Loucy (cell line): ENCODE measurements at regions not wholly inside any gene's neighbourhood (a gene's known extent, or its start where the extent isn't known, plus 50 kb on each side); places are given as distances from the start of the nearest gene placed in this dataset.

Experiments used
- H2AFZ ChIP-seq: fragments of 200-600 bp; sonication (generic); 2 replicates; pipeline ENCODE4 v1.6.0; 2016; ENCODE audit warnings: antibody characterized with exemption, mild to moderate bottlenecking, low read length, moderate library complexity
- H3F3A ChIP-seq: fragments of 200-600 bp; 2 replicates; pipeline ENCODE4 v1.6.0; 2016; ENCODE audit warnings: antibody characterized with exemption, low read depth, mild to moderate bottlenecking
- H3K27me3 ChIP-seq: fragments of 200-600 bp; sonication (generic); 2 replicates; pipeline ENCODE4 v1.6.1; 2014; ENCODE audit warnings: low read length, mild to moderate bottlenecking; ENCODE audit not compliant: insufficient read depth, poor library complexity, severe bottlenecking
- H3K36me3 ChIP-seq: fragments of 200-600 bp; sonication (generic); 2 replicates; pipeline ENCODE4 v1.6.1; 2016; ENCODE audit warnings: low read length; ENCODE audit not compliant: insufficient read depth
- H3K4me1 ChIP-seq: fragments of 200-600 bp; sonication (generic); 2 replicates; pipeline ENCODE4 v1.5.1; 2014; ENCODE audit warnings: low read length, mild to moderate bottlenecking; ENCODE audit not compliant: insufficient read depth, poor library complexity, severe bottlenecking
- H3K4me2 ChIP-seq: fragments of 200-600 bp; sonication (generic); 2 replicates; pipeline ENCODE4 v1.6.0; 2014; ENCODE audit warnings: antibody characterized with exemption, low read length, low read depth, mild to moderate bottlenecking; ENCODE audit not compliant: poor library complexity, severe bottlenecking
- H3K4me3 ChIP-seq: fragments of 200-600 bp; sonication (generic); 2 replicates; pipeline ENCODE4 v1.5.1; 2014; ENCODE audit warnings: low read length, mild to moderate bottlenecking, mixed read lengths; ENCODE audit not compliant: poor library complexity, severe bottlenecking
- H3K79me2 ChIP-seq: fragments of 200-600 bp; sonication (generic); 2 replicates; pipeline ENCODE4 v1.6.1; 2014; ENCODE audit warnings: low read length; ENCODE audit not compliant: insufficient read depth
- H3K9ac ChIP-seq: fragments of 200-600 bp; sonication (generic); 2 replicates; pipeline ENCODE4 v1.6.0; 2014; ENCODE audit warnings: mild to moderate bottlenecking, low read depth, low read length, moderate library complexity; ENCODE audit not compliant: poor library complexity, severe bottlenecking
- H3K9me2 ChIP-seq: fragments of 200-600 bp; sonication (generic); replicated peaks from 2 replicates; pipeline ENCODE4 v1.6.1; 2016; ENCODE audit warnings: low read depth, low read length, mixed read lengths
- H3K9me3 ChIP-seq: fragments of 200-600 bp; sonication (generic); 2 replicates; pipeline ENCODE4 v1.6.1; 2014; ENCODE audit warnings: mild to moderate bottlenecking, antibody characterized with exemption, low read length, low read depth; ENCODE audit not compliant: insufficient read depth
- H4K20me1 ChIP-seq: fragments of 200-600 bp; sonication (generic); 2 replicates; pipeline ENCODE4 v1.6.0; 2014; ENCODE audit warnings: antibody characterized with exemption, low read length, mild to moderate bottlenecking; ENCODE audit not compliant: insufficient read depth, poor library complexity, severe bottlenecking
- CTCF ChIP-seq: fragments of 200-600 bp; sonication (generic); conservative IDR thresholded peaks from 2 replicates; pipeline ENCODE4 v1.5.1; 2014; ENCODE audit warnings: mild to moderate bottlenecking, antibody characterized with exemption, low read length
- EZH2phosphoT487 ChIP-seq: fragments of 200-600 bp; IDR thresholded peaks from 2 replicates; pipeline ENCODE4 v1.6.1; 2018; ENCODE audit warnings: antibody characterized with exemption, mild to moderate bottlenecking, moderate library complexity, borderline replicate concordance

DNA sequence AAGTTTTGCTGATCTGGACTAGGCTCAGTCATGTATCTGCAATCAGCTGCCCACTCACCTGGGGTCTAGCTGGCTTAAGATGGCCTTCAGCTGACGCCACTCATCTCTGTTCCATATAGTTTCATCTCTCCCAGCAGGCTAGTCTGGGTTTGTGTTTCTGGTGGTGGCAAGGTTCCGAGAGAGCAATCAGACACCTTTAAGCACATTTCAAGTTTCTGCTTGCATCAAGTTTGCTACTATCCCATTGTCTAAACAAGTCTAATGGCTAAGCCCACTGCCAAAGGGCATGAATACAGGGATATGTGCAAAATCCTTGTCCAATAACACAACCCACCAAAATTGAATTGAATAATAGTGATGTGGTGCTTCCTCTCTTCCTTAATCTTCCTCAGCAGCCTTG, 251.7 kb downstream of the PIK3R1 start:
- H3F3A ChIP-seq = no peaks in the 10 kb centered on the region
- peaks cover 23% of the 10 kb centered on the region for H3K4me1 ChIP-seq
- no peaks in the 10 kb centered on the region for H4K20me1 ChIP-seq
- no peaks in the 10 kb centered on the region for H3K79me2 ChIP-seq
- no peaks in the 10 kb centered on the region for H3K27me3 ChIP-seq
- TF ChIP-seq CTCF = no peak
- TF ChIP-seq EZH2phosphoT487 = no peak
- H3K9me2 ChIP-seq = no peaks in the 10 kb centered on the region
- H2AFZ ChIP-seq = no peak overlapping the region
- H3K9ac ChIP-seq = no peak overlapping the region
- H3K4me3 ChIP-seq = no peak overlapping the region
- H3K4me2 ChIP-seq = no peak overlapping the region
- no peaks in the 10 kb centered on the region for H3K9me3 ChIP-seq
- no peaks in the 10 kb centered on the region for H3K36me3 ChIP-seq

- Histone ChIP-seq H3K9me3 (no peaks in the 10 kb centered on the region), H4K20me1 (no peaks in the 10 kb centered on the region), H3K4me2 (no peak overlapping the region), H3K79me2 (no peaks in the 10 kb centered on the region), H3K4me1 (peaks cover 23% of the 10 kb centered on the region), H3K9me2 (no peaks in the 10 kb centered on the region), H3K9ac (no peak overlapping the region), H3K27me3 (no peaks in the 10 kb centered on the region), H3K4me3 (no peak overlapping the region), H3F3A (no peaks in the 10 kb centered on the region), H3K36me3 (no peaks in the 10 kb centered on the region), H2AFZ (no peak overlapping the region)
- TF ChIP-seq EZH2phosphoT487 = no peak
Observed at GRCh38 chr5:68467794-68468193, 252.2 kb downstream of the PIK3R1 start.

GRCh38 chr5:68468322-68468721, 252.8 kb downstream of the PIK3R1 start:
- H3K9me3 ChIP-seq = no peaks in the 10 kb centered on the region
- no peak overlapping the region for H3K9ac ChIP-seq

More at GRCh38 chr5:68468322-68468721, 252.8 kb downstream of the PIK3R1 start:
- no peak overlapping the region for H3K4me3 ChIP-seq
- no peak overlapping the region for H3K4me2 ChIP-seq
- peaks cover 23% of the 10 kb centered on the region for H3K4me1 ChIP-seq
- no peaks in the 10 kb centered on the region for H3F3A ChIP-seq
- no peaks in the 10 kb centered on the region for H3K36me3 ChIP-seq
- no peaks in the 10 kb centered on the region for H3K79me2 ChIP-seq
- H4K20me1 ChIP-seq = no peaks in the 10 kb centered on the region
- H2AFZ ChIP-seq = no peak overlapping the region
- no peaks in the 10 kb centered on the region for H3K9me2 ChIP-seq
- no peaks in the 10 kb centered on the region for H3K27me3 ChIP-seq
- TF ChIP-seq CTCF (no peak), EZH2phosphoT487 (no peak)
